ENCODE measurements at regions not wholly inside any gene's neighbourhood (a gene's known extent, or its start where the extent isn't known, plus 50 kb on each side); places are given as distances from the start of the nearest gene placed in this dataset.

- H3K9me3 ChIP-seq = no peaks in the 10 kb centered on the region
- intact Hi-C loops (cut with DNase I) = no loop called here
- H3K27me3 ChIP-seq = no peaks in the 10 kb centered on the region
- no peak overlapping the region for H3K27ac ChIP-seq
- DNase-seq = no peak
- H3K4me3 ChIP-seq = no peak overlapping the region
- no peak for TF ChIP-seq EP300 (IDR thresholded peaks at IDR 0.05)
- TF ChIP-seq POLR2A (IDR thresholded peaks at IDR 0.05) = no peak
- TF ChIP-seq CTCF (IDR thresholded peaks at IDR 0.05) = no peak
- 63 to 75% (median 71%) methylated on average over 4 of the region's 4 CpGs for WGBS, 3 donors
- no peaks in the 10 kb centered on the region for H3K36me3 ChIP-seq
- no peaks in the 10 kb centered on the region for H3K4me1 ChIP-seq (ENCODE audit: insufficient read depth)
Measured at GRCh38 chr11:79512706-79513469, 72.1 kb upstream of the TENM4 start.

- H3K27ac ChIP-seq = no peak overlapping the region
- H3K27me3 ChIP-seq = no peaks in the 10 kb centered on the region
- no peaks in the 10 kb centered on the region for H3K4me1 ChIP-seq (ENCODE audit: insufficient read depth)
- no peak overlapping the region for H3K4me3 ChIP-seq
- no peak for DNase-seq
- no peaks in the 10 kb centered on the region for H3K36me3 ChIP-seq
- H3K9me3 ChIP-seq = no peaks in the 10 kb centered on the region
- 83 to 89% (median 87%) methylated on average over 9 of the region's 9 CpGs for WGBS, 3 donors
- intact Hi-C loops (cut with DNase I) = no loop called here
- TF ChIP-seq POLR2A (IDR thresholded peaks at IDR 0.05) (no peak), EP300 (IDR thresholded peaks at IDR 0.05) (no peak), CTCF (IDR thresholded peaks at IDR 0.05) (no peak)
Measured at GRCh38 chr11:79510960-79511359, 70.1 kb upstream of the TENM4 start.

GRCh38 chr11:79508461-79508860, 67.6 kb upstream of the TENM4 start:
- intact Hi-C loops (cut with DNase I) = loop anchor here in 1 of 4 donors (10.0 kb wide), 1 partner anchor 854 kb away; no protein-coding TSS in a partner anchor
- no peak for DNase-seq
- no peak overlapping the region for H3K27ac ChIP-seq
- no peaks in the 10 kb centered on the region for H3K9me3 ChIP-seq
- TF ChIP-seq CTCF (IDR thresholded peaks at IDR 0.05) (no peak), POLR2A (IDR thresholded peaks at IDR 0.05) (no peak), EP300 (IDR thresholded peaks at IDR 0.05) (no peak)
- H3K4me3 ChIP-seq = no peak overlapping the region
- no peaks in the 10 kb centered on the region for H3K27me3 ChIP-seq
- no peaks in the 10 kb centered on the region for H3K36me3 ChIP-seq
- WGBS, 3 donors = 31 to 58% (median 36%) methylated on average over 3 of the region's 3 CpGs
- no peaks in the 10 kb centered on the region for H3K4me1 ChIP-seq (ENCODE audit: insufficient read depth)

GRCh38 chr11:79507706-79508105, 66.9 kb upstream of the TENM4 start:
- Histone ChIP-seq H3K9me3 (no peaks in the 10 kb centered on the region), H3K4me3 (no peak overlapping the region), H3K27me3 (no peaks in the 10 kb centered on the region), H3K27ac (no peak overlapping the region), H3K36me3 (no peaks in the 10 kb centered on the region), H3K4me1 (ENCODE audit: insufficient read depth) (peaks cover 1% of the 10 kb centered on the region)
- intact Hi-C loops (cut with DNase I) = loop anchor here in 1 of 4 donors (10.0 kb wide), 1 partner anchor 853 kb away; no protein-coding TSS in a partner anchor
- no peak for DNase-seq
- no peak for TF ChIP-seq EP300 (IDR thresholded peaks at IDR 0.05)
- TF ChIP-seq CTCF (IDR thresholded peaks at IDR 0.05) = no peak
- no peak for TF ChIP-seq POLR2A (IDR thresholded peaks at IDR 0.05)
- 87 to 94% (median 90%) methylated on average over 7 of the region's 7 CpGs for WGBS, 3 donors
